NT2/D1 (cell line): ENCODE measurements at regions not wholly inside any gene's neighbourhood (a gene's known extent, or its start where the extent isn't known, plus 50 kb on each side); places are given as distances from the start of the nearest gene placed in this dataset.

Experiments used
- SUZ12 ChIP-seq: IDR thresholded peaks from 2 replicates; pipeline ENCODE4 v1.6.1; 2011; ENCODE audit not compliant: insufficient read length, insufficient read depth; ENCODE audit errors: extremely low read depth
- YY1 ChIP-seq: IDR thresholded peaks from 2 replicates; pipeline ENCODE4 v1.6.1; 2011; ENCODE audit not compliant: insufficient read length, insufficient read depth
- ZNF274 ChIP-seq: IDR thresholded peaks from 2 replicates; pipeline ENCODE4 v1.6.1; 2011; ENCODE audit warnings: mild to moderate bottlenecking, low read depth, low read length

DNA sequence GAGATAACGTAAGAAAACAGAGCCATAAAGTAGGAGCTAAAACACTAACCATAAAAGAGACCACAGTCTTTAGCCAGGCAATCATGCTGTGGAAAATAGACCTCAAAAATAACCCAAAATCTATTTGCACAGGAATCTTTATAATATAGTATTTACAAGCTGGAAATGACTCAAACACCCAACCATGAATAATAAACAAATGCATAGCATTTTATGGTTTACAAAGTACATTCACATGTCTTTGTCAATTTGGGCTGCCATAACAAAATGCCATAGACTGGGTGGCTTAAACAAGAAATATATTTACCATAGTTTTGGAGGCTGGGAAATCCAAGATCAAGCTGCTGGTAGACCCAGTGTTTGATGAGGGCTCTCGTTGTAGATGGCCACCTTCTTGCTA is 65.5 kb upstream of the GRB10 start:
- TF ChIP-seq ZNF274 (no peak), YY1 (no peak), SUZ12 (no peak)
